Activated B cell treated with CpG ODN at 0.5 μM for 24 hours (primary cell): ENCODE measurements at regions not wholly inside any gene's neighbourhood (a gene's known extent, or its start where the extent isn't known, plus 50 kb on each side); places are given as distances from the start of the nearest gene placed in this dataset.

ENCODE experiments used
- ATAC-seq: fragments of 200-7000 bp; cut with Tn5 transposase; one replicate; pipeline ENCODE4 v1.10.0; 2021; ENCODE audit warnings: low read depth, mild to moderate bottlenecking, moderate library complexity
- CTCF ChIA-PET: fragments of 350-600 bp; sonication (Branson Sonifier 250); formaldehyde crosslinking; loops from one replicate; lab custom pipeline; 2021; ENCODE audit warnings: antibody characterized with exemption; lab: Charles Lee
- POLR2A ChIA-PET: fragments of 350-600 bp; sonication (Branson Sonifier 250); formaldehyde crosslinking; loops from one replicate; lab custom pipeline; 2021; ENCODE audit warnings: antibody characterized with exemption; lab: Charles Lee
- DNase-seq: peaks from one replicate; pipeline ENCODE4 v3.0.0; 2022
- H3K27ac Mint-ChIP-seq: one replicate; pipeline ENCODE4 v1.8.0; 2020; ENCODE audit warnings: mixed read lengths
- H3K27me3 Mint-ChIP-seq: one replicate; pipeline ENCODE4 v1.8.0; 2021; ENCODE audit warnings: mixed read lengths
- H3K36me3 Mint-ChIP-seq: one replicate; pipeline ENCODE4 v1.8.0; 2021; ENCODE audit warnings: low read depth, mixed read lengths
- H3K4me1 Mint-ChIP-seq: one replicate; pipeline ENCODE4 v1.8.0; 2021; ENCODE audit warnings: mixed read lengths
- H3K4me3 Mint-ChIP-seq: one replicate; pipeline ENCODE4 v1.8.0; 2020; ENCODE audit warnings: mild to moderate bottlenecking, mixed read lengths
- H3K9me3 Mint-ChIP-seq: one replicate; pipeline ENCODE4 v1.8.0; 2020; ENCODE audit warnings: mixed read lengths
- intact Hi-C: fragments of 100-400 bp; cut with micrococcal nuclease; formaldehyde crosslinking; loops from one replicate; pipeline ENCODE4 v1.15.1; 2024
- TF ChIP-seq, protein P1 (sequence below): fragments of 200-600 bp; IDR thresholded peaks from one replicate; pipeline ENCODE4 v1.8.0; 2022; ENCODE audit warnings: antibody characterized with exemption, mild to moderate bottlenecking

GRCh38 chr20:57932227-57932864 lies 222.5 kb upstream of the PMEPA1 start:
- no peak for DNase-seq
- ChIA-PET CTCF (interaction anchor here (1.5 kb wide), 1 partner anchor 252 kb away, joined by 3 read pairs; no protein-coding TSS in a partner anchor), POLR2A (no interaction called here)
- H3K36me3 Mint-ChIP-seq = no peaks in the 10 kb centered on the region
- no peak overlapping the region for H3K27ac Mint-ChIP-seq
- ATAC-seq = no peak
- no peak overlapping the region for H3K4me3 Mint-ChIP-seq
- peaks cover 6% of the 10 kb centered on the region for H3K9me3 Mint-ChIP-seq
- H3K27me3 Mint-ChIP-seq = peaks cover 23% of the 10 kb centered on the region
- intact Hi-C loops = no loop called here
- TF ChIP-seq, protein P1, sequence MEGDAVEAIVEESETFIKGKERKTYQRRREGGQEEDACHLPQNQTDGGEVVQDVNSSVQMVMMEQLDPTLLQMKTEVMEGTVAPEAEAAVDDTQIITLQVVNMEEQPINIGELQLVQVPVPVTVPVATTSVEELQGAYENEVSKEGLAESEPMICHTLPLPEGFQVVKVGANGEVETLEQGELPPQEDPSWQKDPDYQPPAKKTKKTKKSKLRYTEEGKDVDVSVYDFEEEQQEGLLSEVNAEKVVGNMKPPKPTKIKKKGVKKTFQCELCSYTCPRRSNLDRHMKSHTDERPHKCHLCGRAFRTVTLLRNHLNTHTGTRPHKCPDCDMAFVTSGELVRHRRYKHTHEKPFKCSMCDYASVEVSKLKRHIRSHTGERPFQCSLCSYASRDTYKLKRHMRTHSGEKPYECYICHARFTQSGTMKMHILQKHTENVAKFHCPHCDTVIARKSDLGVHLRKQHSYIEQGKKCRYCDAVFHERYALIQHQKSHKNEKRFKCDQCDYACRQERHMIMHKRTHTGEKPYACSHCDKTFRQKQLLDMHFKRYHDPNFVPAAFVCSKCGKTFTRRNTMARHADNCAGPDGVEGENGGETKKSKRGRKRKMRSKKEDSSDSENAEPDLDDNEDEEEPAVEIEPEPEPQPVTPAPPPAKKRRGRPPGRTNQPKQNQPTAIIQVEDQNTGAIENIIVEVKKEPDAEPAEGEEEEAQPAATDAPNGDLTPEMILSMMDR = no peak
- no peaks in the 10 kb centered on the region for H3K4me1 Mint-ChIP-seq

DNA sequence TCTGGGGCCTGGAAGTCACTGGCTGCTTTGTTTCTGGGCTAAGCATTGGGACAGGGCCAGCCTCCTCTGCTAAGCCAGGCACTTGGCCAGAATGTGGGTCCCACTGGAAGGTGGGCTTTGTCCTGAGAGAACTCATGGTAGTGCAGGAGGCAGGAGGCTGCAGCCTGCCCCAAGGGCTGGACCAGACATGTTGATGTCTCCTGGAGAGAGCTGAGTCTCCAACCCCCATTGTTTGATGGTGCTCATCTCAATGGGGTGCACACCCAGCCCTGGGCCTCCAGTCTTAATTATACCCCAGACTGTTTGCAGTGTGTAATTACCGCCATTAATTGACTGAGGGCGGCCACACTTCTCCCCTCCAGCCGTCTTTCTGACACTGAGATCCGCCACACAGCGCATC lies 220.5 kb upstream of the PMEPA1 start:
- no peak for DNase-seq
- no peak for ATAC-seq
- peaks cover 18% of the 10 kb centered on the region for H3K9me3 Mint-ChIP-seq
- ChIA-PET CTCF (no interaction called here), POLR2A (no interaction called here)
- intact Hi-C loops = no loop called here
- no peaks in the 10 kb centered on the region for H3K4me1 Mint-ChIP-seq
- no peaks in the 10 kb centered on the region for H3K36me3 Mint-ChIP-seq
- H3K27ac Mint-ChIP-seq = no peak overlapping the region
- TF ChIP-seq, protein P1 = no peak
- no peak overlapping the region for H3K4me3 Mint-ChIP-seq
- peaks cover 11% of the 10 kb centered on the region for H3K27me3 Mint-ChIP-seq

DNA sequence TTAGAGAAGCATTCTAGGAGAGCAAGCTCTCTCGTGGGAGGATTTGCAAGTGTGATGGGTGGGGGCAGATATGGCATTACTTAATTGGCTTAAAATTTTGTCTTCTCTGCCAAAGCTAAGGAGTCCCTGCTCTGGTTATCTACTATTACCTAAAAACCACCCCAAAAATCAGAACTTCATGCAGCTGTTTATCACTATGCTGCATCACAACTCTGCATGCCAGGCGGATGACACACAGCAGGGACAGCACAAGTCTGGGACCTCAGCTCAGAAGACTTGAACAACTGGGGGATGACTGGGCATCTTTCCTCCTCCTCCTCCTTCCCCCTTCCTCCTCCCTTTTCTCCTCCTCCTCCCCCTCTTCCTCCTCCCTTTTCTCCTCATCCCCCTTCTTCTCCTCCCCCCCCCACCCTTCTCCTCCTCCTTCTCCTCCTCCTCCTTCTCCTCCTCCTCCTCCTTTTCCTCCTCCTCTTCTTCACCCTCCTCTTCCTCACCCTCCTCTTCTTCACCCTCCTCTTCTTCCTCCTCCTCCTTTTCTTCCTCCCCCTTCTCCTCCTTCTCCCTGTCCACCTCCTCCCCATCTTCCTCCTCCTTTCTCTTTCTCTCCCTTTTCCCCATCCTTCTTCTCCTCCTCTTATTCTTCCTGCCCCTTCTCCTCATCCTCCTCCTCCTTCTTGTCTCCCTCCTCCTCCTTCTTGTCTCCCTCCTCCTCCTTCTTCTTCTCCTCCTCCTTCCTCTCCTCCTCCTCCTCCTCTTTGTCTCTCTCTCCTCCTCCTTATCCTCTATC lies 218.6 kb upstream of the PMEPA1 start:
- Mint-ChIP-seq H3K4me1 (no peaks in the 10 kb centered on the region), H3K27me3 (peaks cover 13% of the 10 kb centered on the region), H3K9me3 (peaks cover 20% of the 10 kb centered on the region), H3K36me3 (no peaks in the 10 kb centered on the region), H3K4me3 (no peak overlapping the region), H3K27ac (no peak overlapping the region)
- no peak for ATAC-seq
- ChIA-PET POLR2A (no interaction called here), CTCF (no interaction called here)
- intact Hi-C loops = no loop called here
- TF ChIP-seq, protein P1 = no peak
- no peak for DNase-seq

GRCh38 chr20:57927376-57927775 lies 217.6 kb upstream of the PMEPA1 start:
- ChIA-PET CTCF (no interaction called here), POLR2A (no interaction called here)
- peaks cover 20% of the 10 kb centered on the region for H3K9me3 Mint-ChIP-seq
- intact Hi-C loops = no loop called here
- no peak for ATAC-seq
- no peak overlapping the region for H3K4me3 Mint-ChIP-seq
- H3K27ac Mint-ChIP-seq = no peak overlapping the region
- TF ChIP-seq, protein P1 = no peak
- H3K4me1 Mint-ChIP-seq = no peaks in the 10 kb centered on the region
- H3K36me3 Mint-ChIP-seq = no peaks in the 10 kb centered on the region
- DNase-seq = no peak
- H3K27me3 Mint-ChIP-seq = peaks cover 13% of the 10 kb centered on the region

DNA sequence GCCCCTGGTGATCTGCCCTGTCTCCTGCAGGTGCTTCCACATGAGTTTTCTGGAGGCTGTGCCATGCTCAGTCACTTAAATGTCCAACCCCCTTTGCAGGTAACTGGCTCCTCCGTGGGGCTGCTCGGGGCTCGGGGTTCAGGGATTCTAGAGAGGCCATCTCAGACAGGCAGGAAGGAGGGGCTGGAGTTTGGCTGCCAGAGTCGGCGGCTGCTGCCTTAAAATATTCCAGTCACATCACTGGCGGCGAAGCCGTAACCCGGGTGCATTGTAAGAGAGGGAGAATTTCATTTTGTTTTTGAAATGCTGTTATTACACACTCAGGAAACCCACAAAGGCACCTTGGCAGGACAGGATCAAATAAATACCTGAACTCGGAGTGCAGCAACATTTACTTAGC lies 212.9 kb upstream of the PMEPA1 start:
- no peak overlapping the region for H3K4me3 Mint-ChIP-seq
- H3K4me1 Mint-ChIP-seq = no peaks in the 10 kb centered on the region
- H3K27ac Mint-ChIP-seq = no peak overlapping the region
- TF ChIP-seq, protein P1 = no peak
- DNase-seq (no peak), ATAC-seq (no peak)
- H3K36me3 Mint-ChIP-seq = no peaks in the 10 kb centered on the region
- H3K27me3 Mint-ChIP-seq = peaks cover 6% of the 10 kb centered on the region
- H3K9me3 Mint-ChIP-seq = peaks cover 14% of the 10 kb centered on the region
- intact Hi-C loops = no loop called here
- ChIA-PET CTCF (no interaction called here), POLR2A (no interaction called here)
